NCI-H526 treated with DMSO at 0.1 percent for 48 hours (cell line): ENCODE measurements at regions not wholly inside any gene's neighbourhood (a gene's known extent, or its start where the extent isn't known, plus 50 kb on each side); places are given as distances from the start of the nearest gene placed in this dataset.

ENCODE experiments used
- DNase-seq: peaks from one replicate; lab custom pipeline; 2025; lab: John Stamatoyannopoulos, UW

DNA sequence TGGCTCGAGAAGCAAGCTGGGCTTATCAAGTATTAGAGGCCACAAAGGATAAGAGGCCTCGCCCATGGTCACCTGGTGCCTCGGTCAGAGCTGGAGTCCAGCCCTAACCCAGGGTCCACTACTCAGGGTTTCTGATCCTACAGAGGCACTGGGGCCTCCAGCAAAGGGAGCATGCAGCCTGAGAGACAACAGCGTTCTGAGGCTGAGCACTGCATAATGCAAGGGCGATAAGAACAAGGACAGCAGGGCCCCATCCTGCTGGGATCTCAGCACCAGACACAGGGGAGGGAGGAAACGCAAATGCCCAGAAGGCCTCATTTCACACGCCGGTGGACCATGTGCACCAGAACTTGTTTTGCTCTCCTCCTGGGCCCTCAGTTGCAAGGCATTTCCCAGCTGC lies 63.0 kb downstream of the C5orf15 start:
- DNase-seq: no peak

DNA sequence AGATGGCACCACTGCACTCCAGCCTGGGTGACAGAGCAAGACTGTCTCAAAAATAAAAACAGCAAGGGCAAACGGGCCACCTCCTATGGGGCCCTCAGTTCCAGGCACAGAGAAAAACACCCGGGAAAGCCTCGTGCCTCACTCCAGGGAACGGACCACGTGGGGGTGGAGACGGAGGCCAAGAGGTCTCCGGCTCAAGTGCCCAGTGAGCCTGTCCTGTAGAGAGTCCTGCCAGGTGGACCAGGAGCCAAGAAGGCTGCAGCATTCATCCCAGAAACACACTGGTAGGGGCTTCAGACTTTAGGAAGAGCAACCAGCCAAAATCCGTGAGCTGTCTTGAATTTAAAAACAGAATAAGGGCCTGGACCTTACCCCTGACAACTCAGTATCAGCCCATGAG lies 63.8 kb downstream of the C5orf15 start:
- DNase-seq: no peak

DNA sequence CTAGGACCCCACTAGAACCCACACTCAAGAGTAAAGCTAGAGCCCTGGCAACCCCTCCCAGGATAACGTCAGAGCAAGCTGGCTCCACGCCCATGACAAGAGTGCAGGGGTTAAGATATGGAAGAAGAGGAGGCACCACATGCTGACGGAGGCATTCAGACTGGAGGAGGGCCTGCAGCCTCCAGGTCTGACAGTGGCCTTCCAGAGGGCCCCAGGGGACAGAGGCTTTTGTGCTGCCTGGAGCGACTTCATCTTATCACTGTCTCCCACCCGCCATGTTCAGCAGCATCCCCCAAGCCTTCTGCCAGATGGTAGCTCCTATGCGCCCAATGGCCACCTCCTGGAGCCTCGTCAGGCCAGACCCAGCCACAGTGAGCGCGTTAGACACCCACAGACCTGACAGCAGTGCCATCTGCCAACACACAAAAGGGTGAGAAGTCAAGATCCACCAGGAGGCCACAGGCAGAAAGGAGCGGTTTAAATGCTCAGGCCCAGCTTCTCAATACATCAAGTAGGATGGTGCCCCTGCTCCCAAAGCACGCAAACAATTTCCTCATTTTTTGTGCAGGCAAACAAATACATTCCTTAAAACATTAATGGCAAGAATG lies 65.8 kb downstream of the C5orf15 start:
- no peak for DNase-seq

DNA sequence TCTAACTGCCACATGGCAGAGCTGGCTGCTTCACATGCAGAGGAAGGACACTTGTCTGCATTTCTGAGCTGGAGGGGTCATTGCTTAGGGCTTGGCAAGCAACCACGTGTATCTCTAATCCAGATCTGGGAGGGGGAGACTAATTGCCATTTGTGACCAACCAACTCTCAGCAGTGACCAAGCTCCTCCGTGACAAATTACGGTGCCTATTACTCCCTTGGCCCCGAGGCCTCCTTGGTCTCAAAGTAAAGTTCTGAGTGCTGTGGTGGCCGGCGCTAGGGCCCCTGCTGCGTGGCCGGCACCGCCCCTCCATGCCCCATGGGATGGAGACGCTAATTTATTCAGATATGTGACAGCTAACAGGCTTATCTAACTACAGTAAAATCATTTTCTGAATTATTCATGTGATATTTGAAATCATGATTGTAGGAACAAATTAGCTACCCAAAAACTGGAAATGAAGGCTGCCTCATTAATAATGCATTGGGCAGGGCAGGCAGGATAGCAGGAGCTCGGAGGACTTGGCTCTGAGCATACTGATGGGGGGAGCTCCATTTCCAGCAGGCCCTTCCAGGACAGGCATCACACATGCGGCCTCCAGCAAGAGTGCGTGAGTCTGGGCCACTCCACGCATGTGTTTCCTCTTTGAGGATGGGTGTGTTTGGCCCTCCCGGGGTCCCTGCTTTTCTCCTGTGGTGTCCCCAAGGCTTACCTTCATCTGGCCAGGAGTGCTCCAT lies 67.7 kb downstream of the C5orf15 start:
- DNase-seq: no peak

DNA sequence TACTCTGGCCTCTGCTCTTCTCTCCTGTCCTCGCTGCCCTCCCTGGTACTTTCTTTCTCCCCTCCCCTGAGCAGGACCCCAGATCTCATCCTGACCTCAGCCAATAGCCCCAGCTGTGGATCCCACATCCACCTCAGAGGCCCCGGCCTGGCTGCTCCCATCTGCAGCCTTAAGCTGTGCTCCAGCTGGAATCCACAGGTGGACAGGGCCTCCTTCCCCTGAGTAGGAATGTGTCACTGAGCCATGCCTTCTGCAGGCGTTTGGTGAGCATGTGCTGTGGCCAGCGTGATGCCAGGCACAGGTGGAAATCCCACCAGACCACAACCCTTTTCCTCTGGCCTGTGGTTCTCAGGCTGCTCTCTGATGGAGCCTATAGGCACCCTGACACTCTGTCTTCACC lies 68.9 kb downstream of the C5orf15 start:
- no peak for DNase-seq

DNA sequence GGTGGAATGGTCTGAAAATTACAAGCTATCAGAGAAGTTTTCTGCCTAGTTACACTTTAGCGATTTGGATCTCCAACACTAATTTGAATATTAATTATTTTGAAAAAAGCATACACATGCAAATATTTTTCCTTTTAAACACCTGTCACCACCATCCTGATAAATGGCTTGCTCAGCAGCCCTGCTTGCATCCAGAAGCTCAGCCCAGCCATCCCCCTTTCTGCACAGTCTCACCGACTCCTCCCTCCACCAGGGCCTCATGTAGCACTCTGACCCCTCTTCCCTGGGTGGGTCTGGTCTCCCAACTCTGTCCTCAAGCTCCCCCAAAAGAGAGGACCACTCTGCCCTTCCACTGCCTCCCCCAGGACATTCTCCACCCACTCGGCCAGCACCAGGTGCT lies 70.0 kb downstream of the C5orf15 start:
- DNase-seq: no peak

DNA sequence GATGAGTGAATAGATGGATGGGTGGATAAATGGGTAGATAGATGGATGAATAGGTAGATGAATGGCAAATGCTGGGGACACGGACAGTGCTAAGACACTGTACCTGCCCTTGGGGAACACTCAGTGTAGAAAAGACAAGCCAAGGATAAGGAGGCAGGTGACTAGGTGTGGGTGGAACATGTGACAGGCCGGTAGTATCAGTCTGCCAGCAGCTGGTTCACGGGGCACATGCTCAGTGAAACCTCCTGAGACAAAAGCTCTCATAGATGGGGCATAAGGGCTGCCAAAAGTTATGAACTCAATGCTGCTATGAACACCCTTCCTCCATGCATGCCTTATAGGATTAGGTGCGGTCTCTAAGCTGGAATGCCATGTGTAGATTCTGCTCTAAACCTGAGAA lies 71.0 kb downstream of the C5orf15 start:
- DNase-seq: no peak

DNA sequence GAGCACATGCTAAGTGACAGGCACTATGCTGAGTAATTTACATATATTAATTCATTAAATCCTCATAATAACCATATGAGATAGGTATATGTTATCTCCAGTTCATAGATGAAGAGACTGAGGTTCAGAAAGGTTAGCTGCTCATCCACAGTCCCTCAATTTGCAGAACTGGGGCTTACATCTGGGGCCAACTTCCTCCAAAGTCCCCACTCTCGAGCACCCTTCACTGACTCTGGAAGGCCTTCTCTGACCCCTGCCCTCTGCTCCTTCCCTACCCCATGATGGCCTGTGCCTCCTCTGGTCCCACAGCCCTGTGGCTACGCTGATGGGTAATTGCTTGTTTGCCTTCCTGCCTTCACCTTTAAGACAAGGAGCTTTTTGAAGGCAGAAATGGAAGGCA lies 71.6 kb downstream of the C5orf15 start:
- no peak for DNase-seq

DNA sequence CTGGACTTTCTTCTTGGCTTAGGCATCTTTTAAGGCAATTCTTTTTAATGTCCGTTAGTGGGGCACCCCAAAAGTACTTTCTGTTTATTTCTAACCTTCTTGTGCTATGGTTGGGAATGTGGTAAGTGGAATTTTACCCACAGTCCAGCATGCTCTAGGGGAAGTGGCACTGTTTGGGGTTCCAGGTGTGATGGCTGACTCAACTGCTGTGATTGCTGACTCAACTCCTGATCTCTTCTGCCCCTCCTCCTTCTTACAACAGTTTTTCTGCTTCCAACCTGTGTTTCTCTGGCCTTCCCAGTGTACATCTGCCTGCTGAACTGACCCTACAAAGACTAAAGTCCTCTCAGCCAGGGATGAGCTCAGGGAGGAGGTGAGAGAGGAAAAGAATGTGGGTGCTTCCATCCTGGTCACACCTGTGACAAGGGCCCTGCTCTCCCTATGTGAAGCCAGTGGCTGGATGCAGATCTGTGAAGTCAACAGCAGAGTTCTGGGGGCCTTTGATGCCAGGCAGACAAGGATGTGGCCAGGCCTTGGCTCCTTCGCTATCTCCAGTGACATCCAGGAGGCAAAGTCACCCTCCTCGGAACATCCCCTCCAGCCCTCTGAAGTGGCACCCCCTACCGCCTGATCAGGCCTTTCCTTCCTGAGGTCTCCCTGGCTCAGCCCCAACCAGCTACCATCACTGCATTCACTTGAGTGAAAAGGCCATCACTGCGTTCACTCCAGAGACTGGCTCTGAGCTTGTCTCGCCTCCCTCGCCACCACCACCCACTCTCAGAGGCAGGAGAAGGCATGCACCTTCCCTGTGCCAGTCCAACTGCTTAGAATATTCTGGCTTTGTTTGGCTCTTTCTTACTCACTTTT lies 72.2 kb downstream of the C5orf15 start:
- no peak for DNase-seq

DNA sequence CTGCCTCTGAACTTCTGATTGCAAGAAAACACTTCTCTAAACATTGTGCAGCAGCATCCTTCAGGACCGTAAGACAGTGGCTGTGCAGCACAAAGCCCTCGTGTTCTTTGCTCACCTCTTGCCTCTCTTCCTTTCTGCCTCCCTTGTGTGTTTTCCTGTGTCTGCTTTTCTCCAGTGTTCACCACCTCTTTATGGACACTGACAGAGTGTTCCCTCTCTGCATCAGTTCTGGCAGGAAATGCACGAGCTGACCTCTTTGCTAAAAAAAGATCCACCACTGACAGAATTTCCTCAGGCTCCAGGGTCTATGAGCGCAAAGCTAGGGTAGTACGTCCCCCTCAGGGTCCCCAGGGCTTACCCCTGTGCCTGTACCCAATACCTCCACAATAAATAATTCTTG lies 74.3 kb downstream of the C5orf15 start:
- no peak for DNase-seq

DNA sequence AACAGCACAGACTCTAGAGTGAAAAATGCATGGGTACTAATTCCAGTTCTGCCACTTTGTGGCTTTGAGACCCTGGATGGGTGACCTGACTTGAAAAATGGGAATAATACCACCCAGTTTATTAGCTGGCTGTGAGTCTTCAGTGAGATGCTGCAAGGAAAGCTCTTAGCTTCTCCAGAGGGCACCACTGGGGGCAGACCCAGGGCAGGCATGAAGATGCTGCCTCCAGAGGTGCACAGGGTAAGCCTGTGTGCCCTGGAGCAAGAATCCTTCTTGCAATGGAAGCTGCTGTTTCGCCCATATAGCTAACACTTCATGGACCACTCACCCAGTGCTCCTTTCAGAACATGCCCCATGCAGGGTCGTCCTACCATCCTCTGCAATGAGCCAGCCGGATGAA lies 75.7 kb downstream of the C5orf15 start:
- DNase-seq: no peak

DNA sequence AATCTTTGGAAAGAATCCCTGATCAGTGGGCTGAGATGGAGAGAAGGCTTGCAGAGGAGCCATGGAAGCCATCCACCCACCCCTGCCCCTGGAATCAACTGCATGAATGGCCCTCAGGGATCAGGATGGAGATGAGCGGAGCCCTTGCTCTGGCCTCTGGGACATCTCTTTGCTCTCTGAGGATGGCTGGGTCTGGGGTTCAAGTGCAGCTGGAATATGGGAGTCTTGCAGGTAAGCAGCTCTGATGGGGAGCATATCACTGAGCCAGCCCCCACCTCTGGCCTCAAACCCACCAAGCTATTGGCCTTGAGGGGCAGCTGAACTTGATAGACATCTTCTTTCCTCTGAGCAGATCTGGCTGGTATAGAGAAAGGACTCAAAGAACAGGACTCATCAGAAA lies 76.1 kb downstream of the C5orf15 start:
- DNase-seq: no peak

DNA sequence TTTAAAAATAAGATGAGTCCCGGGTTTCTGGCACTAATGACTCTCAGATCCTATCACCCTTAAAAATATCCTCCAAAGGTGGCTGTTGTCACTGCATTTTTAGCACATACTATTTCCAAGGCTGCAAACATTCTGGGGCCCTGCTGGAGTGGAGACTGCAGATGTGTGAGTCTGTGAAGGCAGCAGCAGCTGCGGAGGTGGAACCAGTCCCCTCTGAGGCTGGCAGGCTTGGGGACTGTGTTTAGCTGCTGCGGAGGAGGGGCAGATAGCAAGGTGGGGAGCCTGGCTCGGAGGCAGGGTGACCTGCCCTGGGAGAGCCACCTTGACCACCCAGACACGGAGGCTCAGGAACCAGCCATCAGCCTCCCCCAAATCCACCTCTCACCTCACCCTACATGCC lies 77.0 kb downstream of the C5orf15 start:
- DNase-seq: no peak

DNA sequence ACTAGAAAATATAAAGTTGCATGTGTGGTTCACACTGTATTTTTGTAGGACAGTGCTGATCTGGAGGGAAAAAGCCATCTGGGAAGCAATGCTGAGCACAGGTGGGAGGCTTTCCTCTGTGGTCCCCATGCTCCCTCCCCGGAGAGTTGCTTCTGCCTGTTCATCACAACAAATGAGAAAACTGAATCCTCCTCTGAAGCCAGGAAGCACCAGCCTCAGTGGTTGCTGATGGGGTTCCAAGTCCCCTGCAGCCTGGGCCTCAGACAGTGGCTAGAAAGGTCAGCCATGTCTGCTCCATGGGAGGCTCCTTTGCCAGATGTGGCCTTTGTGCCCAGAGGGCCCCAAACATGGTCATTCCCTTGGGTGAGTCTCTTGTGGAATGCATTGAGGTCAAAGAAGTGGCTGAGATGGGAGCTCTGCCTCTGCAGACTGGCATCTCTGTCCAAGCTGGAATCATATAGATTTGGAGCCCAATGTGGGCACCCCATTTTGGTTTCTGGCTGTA lies 77.6 kb downstream of the C5orf15 start:
- no peak for DNase-seq

DNA sequence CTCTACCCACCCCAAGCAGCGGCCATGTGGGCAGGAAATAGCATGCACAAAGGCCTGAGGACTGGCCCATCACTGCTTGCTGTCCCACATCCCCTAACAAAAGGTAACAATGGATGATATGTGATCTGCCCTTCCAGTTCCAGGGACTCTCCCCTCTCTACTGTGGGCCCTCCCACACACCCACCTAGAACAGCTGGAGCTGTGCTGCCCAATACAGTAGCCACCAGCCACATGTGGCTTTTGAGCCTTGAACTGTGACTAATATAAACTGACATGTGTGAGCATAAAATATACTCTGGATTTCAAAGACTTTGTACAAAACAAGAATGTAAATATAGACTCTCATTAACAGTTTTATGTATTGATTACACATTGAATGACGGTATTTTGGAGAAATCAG lies 78.1 kb downstream of the C5orf15 start:
- DNase-seq: no peak

DNA sequence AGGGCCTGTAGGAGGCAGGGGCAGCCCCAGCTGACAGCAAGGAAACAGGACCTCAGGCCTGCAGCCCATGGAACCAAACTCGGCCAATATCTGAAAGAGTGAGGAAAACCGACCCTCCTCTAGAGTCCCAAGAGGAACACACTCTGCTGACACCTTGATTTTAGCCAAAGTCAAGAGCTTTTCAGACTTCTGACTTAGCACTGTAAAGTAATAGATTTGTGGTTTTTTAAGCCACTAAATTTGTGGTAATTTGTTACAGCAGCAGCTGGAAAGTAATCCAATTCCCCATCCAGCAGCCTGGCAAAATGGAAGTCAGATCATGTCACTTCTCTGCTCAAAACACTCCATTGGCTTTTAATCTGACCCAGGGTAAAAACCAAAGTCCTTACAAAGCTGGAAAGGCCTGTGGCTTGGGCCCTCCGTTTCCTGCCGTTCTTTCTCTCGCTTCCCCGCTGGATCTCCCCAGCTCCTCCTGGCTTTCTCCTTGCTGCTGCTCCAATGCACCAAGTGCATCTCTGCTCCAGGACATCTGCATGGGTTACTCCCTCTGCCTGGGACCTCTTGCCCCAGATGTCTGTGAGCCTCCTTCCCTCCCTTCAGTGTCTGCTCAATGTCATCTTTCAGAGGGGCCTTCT lies 79.0 kb downstream of the C5orf15 start:
- no peak for DNase-seq

DNA sequence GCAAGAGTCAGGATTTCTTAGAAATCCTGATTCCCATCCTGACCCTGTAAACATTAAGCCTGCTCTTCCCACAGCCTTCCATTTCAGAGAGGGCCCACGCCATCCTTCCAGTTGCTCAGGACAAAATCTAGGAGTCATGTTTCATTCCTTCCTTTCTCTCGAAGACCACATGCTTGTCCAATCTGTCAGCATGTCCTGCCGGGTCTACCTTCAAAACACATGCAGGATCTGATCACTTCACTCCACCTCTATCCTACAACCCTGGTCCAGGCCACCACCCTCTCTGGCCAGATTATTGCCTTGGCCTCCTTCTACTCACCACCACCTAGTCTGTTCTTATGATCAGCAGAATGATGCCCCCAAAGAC lies 79.8 kb downstream of the C5orf15 start:
- DNase-seq: no peak

DNA sequence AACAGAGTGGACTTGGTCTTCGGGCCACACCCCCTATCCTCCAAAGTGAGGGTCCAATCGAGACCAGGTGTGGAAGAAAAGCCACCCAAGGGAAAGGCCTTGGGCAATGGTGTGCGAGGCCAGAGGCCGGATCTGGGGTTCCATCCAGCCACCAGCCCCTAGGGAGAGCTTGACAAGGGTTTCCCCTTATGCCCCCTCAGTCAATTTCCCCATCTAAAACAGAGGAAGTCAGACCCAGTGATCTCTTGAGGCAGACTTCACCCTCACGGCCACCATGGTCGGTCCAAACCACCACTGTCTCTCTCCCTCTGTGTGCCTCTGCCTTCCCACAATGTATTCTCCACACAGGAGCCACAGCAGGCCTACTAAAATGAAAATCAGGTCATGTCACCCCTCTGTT lies 82.9 kb downstream of the C5orf15 start:
- DNase-seq: no peak

DNA sequence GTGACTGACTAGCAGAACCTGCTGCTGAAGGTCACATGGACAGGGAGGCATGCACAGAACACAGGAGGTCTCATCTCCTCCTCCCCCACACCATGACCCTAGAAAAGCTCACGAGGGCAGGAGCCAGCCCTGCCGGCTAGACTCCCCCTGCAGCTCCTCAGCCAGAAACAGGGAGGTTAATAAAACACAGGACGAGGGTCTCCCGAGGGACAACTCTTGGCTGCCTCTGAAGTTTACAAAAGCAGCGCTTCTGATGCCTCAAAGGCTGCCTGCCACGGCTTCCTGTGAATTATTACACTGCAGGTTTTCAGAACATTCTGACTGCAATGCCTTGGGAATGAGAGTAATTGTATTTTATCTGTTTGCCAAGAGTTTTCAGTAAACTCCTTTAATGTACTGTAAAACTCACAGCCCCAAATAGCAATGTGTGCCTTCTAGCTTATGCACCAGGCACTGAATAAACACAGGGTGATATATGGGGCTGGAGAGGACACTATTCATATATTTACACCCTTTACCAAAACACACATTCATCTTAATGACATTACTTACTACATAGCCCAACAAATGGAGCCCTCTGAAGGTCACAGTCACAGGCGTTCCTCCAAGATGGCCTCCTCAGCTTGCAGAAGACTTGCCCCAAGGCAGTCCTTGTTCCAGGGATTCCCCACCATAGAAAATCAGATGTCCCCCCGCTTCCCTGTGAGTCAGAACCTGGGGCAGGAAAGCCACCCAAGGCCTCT lies 83.7 kb downstream of the C5orf15 start:
- DNase-seq: no peak

DNA sequence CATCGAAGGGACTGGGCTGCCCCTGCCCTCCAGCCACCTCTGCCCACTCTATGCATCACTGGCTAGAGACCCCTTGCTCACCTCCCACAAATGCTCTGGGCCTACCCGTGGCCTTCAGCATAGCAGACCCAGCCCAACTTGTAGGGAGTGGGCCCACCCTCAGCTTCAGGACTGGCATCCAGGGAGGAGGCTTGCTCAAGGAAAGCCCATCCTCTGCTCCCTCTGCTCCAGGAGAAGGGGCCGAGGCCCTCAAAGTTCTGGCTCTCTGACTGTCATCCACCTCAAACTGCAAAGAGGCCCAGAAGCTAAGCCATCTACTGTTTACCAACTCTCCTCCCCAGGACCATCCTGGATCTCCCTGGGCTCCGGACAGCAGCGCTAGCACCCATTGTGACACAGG lies 84.5 kb downstream of the C5orf15 start:
- no peak for DNase-seq

DNA sequence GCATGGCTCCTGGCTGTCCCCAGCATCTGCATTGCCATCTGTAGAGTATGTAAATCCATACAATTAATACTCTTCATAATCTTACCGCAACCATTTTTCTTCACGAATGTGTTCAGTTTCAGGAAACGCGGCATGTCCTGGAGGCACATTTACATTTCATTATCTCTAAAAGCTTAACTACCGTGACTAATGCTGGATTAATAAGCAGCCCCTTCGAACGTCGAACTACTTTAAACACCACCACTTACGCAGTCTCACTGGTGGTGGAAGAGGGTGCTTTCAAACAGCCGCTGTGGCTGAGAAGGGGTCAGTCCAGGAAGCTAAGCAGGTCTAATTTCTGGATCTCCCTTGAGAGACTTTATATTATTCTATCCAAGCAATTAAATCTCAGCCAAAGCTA lies 85.6 kb downstream of the C5orf15 start:
- peak; percentile 21 for DNase-seq

DNA sequence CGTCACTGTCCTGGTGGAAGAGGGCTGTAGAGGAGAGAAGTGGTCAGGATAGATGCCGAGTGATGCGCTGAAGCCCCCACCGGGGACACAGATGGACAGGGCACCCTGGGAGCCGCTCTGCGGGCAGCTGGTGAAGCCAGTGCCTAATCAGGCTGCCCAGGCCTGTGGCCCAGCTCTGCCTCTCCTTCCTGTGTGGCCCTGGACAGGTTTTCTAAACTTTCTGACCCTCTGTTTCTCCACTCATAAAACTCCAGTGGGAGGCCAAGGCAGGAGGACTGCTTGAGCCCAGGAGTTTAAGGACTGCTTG lies 86.1 kb downstream of the C5orf15 start:
- no peak for DNase-seq
